HT1080 (cell line): ENCODE measurements at regions not wholly inside any gene's neighbourhood (a gene's known extent, or its start where the extent isn't known, plus 50 kb on each side); places are given as distances from the start of the nearest gene placed in this dataset. TPM values are rescaled to one million over a fixed set of nuclear protein-coding genes. Genes with fewer than 3 reads are reported as not detected.
"Not testable (repeated sequence)": the region's sequence is repeated elsewhere in the genome, so short reads cannot be mapped to it uniquely, and the experiment has no call there.

Experiments used
- DNase-seq: peaks from one replicate; pipeline ENCODE4 v3.0.0-alpha.2; 2015; ENCODE audit warnings: low read depth
- small RNA-seq: library from RNA; depleted of rRNA; stranded (forward); fragments of <200 nt; gene quantifications from one replicate; pipeline ENCODE3, GENCODE V24; 2014

GRCh38 chr12:53870117-53870516, 68.5 kb upstream of the HOXC13 start:
- no peak for DNase-seq

DNA sequence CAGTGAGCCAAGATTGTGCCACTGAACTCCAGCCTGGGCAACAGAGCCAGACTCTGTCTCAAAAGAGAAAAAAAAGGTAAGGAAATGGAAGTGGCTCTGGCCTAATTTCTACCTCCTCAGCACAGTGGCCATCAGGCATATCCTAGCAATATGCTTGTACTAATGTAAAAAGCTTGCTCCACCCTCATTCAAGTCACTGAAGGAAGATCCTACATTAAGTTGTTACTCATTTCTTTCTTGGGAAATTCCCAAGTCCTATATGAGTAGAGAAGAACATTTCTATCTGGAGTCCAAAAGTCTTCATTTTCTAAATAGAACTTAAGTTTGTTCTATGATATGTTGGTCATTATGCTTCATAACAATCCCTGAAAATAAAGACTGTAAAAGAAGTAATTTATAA, 67.3 kb upstream of the HOXC13 start:
- no peak for DNase-seq

- DNase-seq, result no peak
Observed at GRCh38 chr12:53872367-53872766, 66.3 kb upstream of the HOXC13 start.

- DNase-seq, result not testable (repeated sequence)
Observed at GRCh38 chr12:53877961-53878360, 60.7 kb upstream of the HOXC13 start.

DNA sequence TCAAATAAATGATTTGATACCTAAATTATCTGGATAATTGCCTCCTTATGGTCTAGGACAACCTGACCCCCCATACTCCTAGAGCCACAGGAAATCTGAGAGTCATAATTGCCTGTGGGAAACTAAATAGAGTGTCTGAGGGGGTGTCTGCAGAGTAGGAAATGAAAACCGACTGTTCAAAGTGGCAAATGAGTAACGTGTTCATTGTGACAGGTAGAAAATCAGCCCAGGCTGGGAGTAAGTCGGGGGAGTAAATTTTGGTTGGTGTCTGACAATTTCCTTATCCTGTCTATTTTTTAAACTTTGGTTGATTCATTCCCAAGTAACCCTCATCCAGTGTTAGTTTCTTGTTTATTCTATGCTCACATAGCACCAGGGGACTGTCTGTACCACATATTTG, 51.6 kb upstream of the HOXC13 start:
- DNase-seq, result no peak

DNA sequence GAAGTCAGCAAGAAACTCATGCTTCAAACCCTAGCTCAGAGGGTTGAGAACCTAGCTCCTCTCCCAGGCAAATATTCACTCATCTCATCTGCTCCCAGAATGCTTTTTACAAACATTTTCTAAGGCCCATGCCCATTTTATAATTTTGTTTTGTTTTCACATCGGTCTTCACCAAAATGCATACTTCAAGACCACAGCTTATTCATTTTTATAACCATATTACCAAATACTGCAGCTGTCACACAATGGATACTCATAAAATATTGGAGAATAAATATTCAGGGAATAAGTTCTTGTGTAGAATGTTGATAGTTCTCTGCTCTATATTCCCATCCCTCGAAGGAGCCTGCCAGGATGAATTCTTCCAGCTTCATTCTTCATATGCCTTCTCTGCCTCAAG, 50.8 kb upstream of the HOXC13 start:
- no peak for DNase-seq

Small RNA genes in the stretch of these regions (small RNA-seq; reads per million reads assigned to genes)
- not detected for gene RN7SKP289
